ENCODE measurements at regions not wholly inside any gene's neighbourhood (a gene's known extent, or its start where the extent isn't known, plus 50 kb on each side); places are given as distances from the start of the nearest gene placed in this dataset.

GRCh38 chr6:30424549-30424948, 64.8 kb upstream of the HLA-E start:
- no peaks in the 10 kb centered on the region for H4K20me1 ChIP-seq (replicated peaks in 1 of 2; ENCODE audit: control insufficient read depth in 1 of 2, insufficient read depth in 2 of 2, low read length in 2 of 2)
- TF ChIP-seq EZH2 (IDR thresholded peaks at IDR 0.05; ENCODE audit: low read depth, low read length, severe bottlenecking) (no peak), HDAC6 (IDR thresholded peaks at IDR 0.05; ENCODE audit: low read depth, low read length) (no peak), HDAC2 (IDR thresholded peaks at IDR 0.05; ENCODE audit: borderline replicate concordance in 1 of 2, low read depth in 2 of 2, low read length in 2 of 2) (no peak), FOSL1 (IDR thresholded peaks at IDR 0.05; ENCODE audit: insufficient read depth, low read depth, low read length) (no peak), RFX5 (IDR thresholded peaks at IDR 0.05; ENCODE audit: borderline replicate concordance, low read depth, low read length) (no peak), BRCA1 (IDR thresholded peaks at IDR 0.05; ENCODE audit: low read depth, low read length) (no peak), POU5F1 (IDR thresholded peaks at IDR 0.05; ENCODE audit: low read depth, low read length) (no peak), TEAD4 (IDR thresholded peaks at IDR 0.05; ENCODE audit: low read depth, low read length) (no peak), TAF1 (IDR thresholded peaks at IDR 0.05; ENCODE audit: low read depth, low read length) (no peak), GTF2F1 (IDR thresholded peaks at IDR 0.05; ENCODE audit: borderline replicate concordance, low read depth, low read length) (no peak), RAD21 (IDR thresholded peaks at IDR 0.05 in 1 of 2, conservative IDR thresholded peaks at IDR 0.05 in 1 of 2; ENCODE audit: low read depth in 2 of 2, low read length in 2 of 2) (no peak), SRF (IDR thresholded peaks at IDR 0.05; ENCODE audit: low read depth, low read length) (no peak)
- H3K79me1 ChIP-seq (ENCODE audit: low read depth, low read length), result no peaks in the 10 kb centered on the region
- ChIA-PET CTCF (ENCODE audit: partially characterized antibody) (interaction anchor here (0.9 to 1.5 kb wide), 2 partner anchors 11 to 27 kb away, joined by 3 read pairs; no protein-coding TSS in a partner anchor), POLR2A (ENCODE audit: partially characterized antibody) (no interaction called here)
- H3K9me3 ChIP-seq (ENCODE audit: insufficient read depth in 2 of 2, low read depth in 1 of 2, low read length in 1 of 2), result 0 out of 4 replicates have a peak, but pooled peaks cover 0 to under 1% of the 10 kb centered on the region in 2 experiments
- H3K4me3 ChIP-seq (ENCODE audit: extremely low read depth in 1 of 4, insufficient read depth in 2 of 4, low read depth in 3 of 4, low read length in 4 of 4), result no peak overlapping the region
- DNase-seq (ENCODE audit: low read depth in 1 of 2, low spot score in 2 of 2) (no peak), FAIRE-seq (no peak)
- H3K23me2 ChIP-seq (ENCODE audit: low read depth, low read length), result no peaks in the 10 kb centered on the region
- H2AFZ ChIP-seq (ENCODE audit: low read length), result no peak overlapping the region
- no peak overlapping the region for H2BK20ac ChIP-seq (ENCODE audit: low read length)
- no peaks in the 10 kb centered on the region for H3K4me1 ChIP-seq (replicated peaks in 1 of 4; ENCODE audit: control insufficient read depth in 3 of 4, insufficient read depth in 4 of 4, low read length in 3 of 4)
- H3K4ac ChIP-seq (replicated peaks; ENCODE audit: insufficient read length, low read depth, low read length), result no peak overlapping the region
- no peak overlapping the region for H2BK120ac ChIP-seq (replicated peaks; ENCODE audit: low read depth, low read length)
- no peak overlapping the region for H2BK12ac ChIP-seq (ENCODE audit: low read depth, low read length)
- WGBS, 2 experiments (ENCODE audit: extremely low coverage in 1 of 2, insufficient coverage in 1 of 2, insufficient read length in 1 of 2, insufficient replicate concordance in 2 of 2, low coverage in 1 of 2, low lambda C conversion rate in 2 of 2, missing lambda C conversion rate in 1 of 2), result 85% methylated on average over 3 of the region's 3 CpGs; no CpG with 5 or more reads in 1 of the 2 experiments
- no peak overlapping the region for H4K91ac ChIP-seq (replicated peaks; ENCODE audit: insufficient read length, low read length)
- no peak overlapping the region for H3K9ac ChIP-seq (replicated peaks in 1 of 4; ENCODE audit: extremely low read depth in 1 of 4, low read depth in 3 of 4, low read length in 3 of 4)
- H3K27ac ChIP-seq (ENCODE audit: low read depth, low read length), result no peak overlapping the region
- H3K27me3 ChIP-seq (replicated peaks in 1 of 4; ENCODE audit: control insufficient read depth in 3 of 4, extremely low read depth in 1 of 4, insufficient read depth in 3 of 4, low read length in 3 of 4), result 0 out of 7 replicates have a peak, but pooled peaks cover 0 to 3% (median 0%) of the 10 kb centered on the region in 4 experiments
- H4K8ac ChIP-seq (ENCODE audit: extremely low read depth, insufficient read depth, low read length), result no peak overlapping the region
- H3K23ac ChIP-seq (ENCODE audit: insufficient read length), result no peak overlapping the region
- H3K18ac ChIP-seq (ENCODE audit: extremely low read depth, low read length), result no peak overlapping the region
- no peak overlapping the region for H2AK5ac ChIP-seq (ENCODE audit: low read depth, low read length)
- no peak overlapping the region for H3K4me2 ChIP-seq (ENCODE audit: insufficient read depth in 1 of 2, low read depth in 2 of 2, low read length in 2 of 2)
- no peak overlapping the region for H2BK15ac ChIP-seq (ENCODE audit: low read length)
- H3K36me3 ChIP-seq (ENCODE audit: control insufficient read depth in 2 of 4, insufficient read depth in 4 of 4, low read length in 3 of 4), result no peaks in the 10 kb centered on the region
- no peak overlapping the region for H2BK5ac ChIP-seq (ENCODE audit: low read depth, low read length)
- H3K79me2 ChIP-seq (ENCODE audit: control insufficient read depth in 1 of 2, insufficient read depth in 2 of 2, low read length in 2 of 2), result no peaks in the 10 kb centered on the region
- no peak overlapping the region for H3K14ac ChIP-seq (ENCODE audit: insufficient read length)
- no peak overlapping the region for H4K5ac ChIP-seq (ENCODE audit: insufficient read length, low read depth, low read length)
- no peak overlapping the region for H3K56ac ChIP-seq (replicated peaks; ENCODE audit: insufficient read length, low read depth, low read length)

All from H1 (cell line).